NCI-H460 (cell line): ENCODE measurements at regions not wholly inside any gene's neighbourhood (a gene's known extent, or its start where the extent isn't known, plus 50 kb on each side); places are given as distances from the start of the nearest gene placed in this dataset.

Experiments
- DNase-seq: peaks from one replicate; pipeline ENCODE4 v3.0.0-alpha.2; 2016; ENCODE audit warnings: low read depth; ENCODE audit errors: extremely low read depth

- DNase-seq: peak; percentile 65
Measured at GRCh38 chr11:76721755-76722677, 51.5 kb upstream of the LRRC32 start.

GRCh38 chr11:76723142-76723541 lies 52.6 kb upstream of the LRRC32 start:
- no peak for DNase-seq

GRCh38 chr11:76723548-76723947 lies 53.0 kb upstream of the LRRC32 start:
- DNase-seq: no peak

GRCh38 chr11:76724171-76724768 lies 53.7 kb upstream of the LRRC32 start:
- DNase-seq: no peak

- no peak for DNase-seq
Measured at GRCh38 chr11:76728227-76728626, 54.9 kb upstream of the TSKU start.

- no peak for DNase-seq
Measured at GRCh38 chr11:76728778-76729177, 54.4 kb upstream of the TSKU start.

- DNase-seq: no peak
Measured at GRCh38 chr11:76729214-76729613, 53.9 kb upstream of the TSKU start.

GRCh38 chr11:76730887-76731565 lies 52.1 kb upstream of the TSKU start:
- DNase-seq: no peak

- DNase-seq: no peak
Measured at GRCh38 chr11:76732643-76733042, 50.5 kb upstream of the TSKU start.
